OCI-LY7 (cell line): ENCODE measurements at regions not wholly inside any gene's neighbourhood (a gene's known extent, or its start where the extent isn't known, plus 50 kb on each side); places are given as distances from the start of the nearest gene placed in this dataset.

Source experiments
- EZH2phosphoT487 ChIP-seq: fragments of 200-600 bp; sonication (generic); IDR thresholded peaks from 2 replicates; pipeline ENCODE4 v1.6.1; 2018; ENCODE audit warnings: low read depth, borderline replicate concordance, mild to moderate bottlenecking, mixed run types, antibody characterized with exemption, low read length, moderate library complexity, mixed read lengths
- TF ChIP-seq, protein P1 (sequence below): fragments of 200-600 bp; sonication (generic); conservative IDR thresholded peaks from 2 replicates; pipeline ENCODE4 v1.5.1; 2014; ENCODE audit warnings: mild to moderate bottlenecking, antibody characterized with exemption, low read length, moderate library complexity, mixed read lengths

DNA sequence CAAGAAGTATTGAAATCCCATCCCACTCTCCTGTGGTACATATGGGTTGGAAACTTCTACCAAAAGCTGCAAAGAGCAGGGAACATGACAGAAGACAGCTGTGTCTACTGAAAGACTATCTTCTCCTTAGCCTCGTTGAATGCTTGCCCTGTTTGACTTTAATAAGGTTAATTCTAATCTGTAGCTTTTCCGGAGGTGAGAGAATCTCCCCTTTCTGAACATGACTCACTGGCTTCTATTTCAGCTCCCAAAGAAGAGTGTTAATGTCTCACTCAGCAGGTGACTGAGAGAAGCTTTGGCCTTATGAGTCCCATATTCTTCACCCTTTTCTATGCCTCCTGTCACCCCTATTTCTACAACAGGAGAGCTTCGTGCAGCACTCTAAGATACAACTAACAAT lies 88.3 kb downstream of the HHIPL2 start:
- TF ChIP-seq, protein P1, sequence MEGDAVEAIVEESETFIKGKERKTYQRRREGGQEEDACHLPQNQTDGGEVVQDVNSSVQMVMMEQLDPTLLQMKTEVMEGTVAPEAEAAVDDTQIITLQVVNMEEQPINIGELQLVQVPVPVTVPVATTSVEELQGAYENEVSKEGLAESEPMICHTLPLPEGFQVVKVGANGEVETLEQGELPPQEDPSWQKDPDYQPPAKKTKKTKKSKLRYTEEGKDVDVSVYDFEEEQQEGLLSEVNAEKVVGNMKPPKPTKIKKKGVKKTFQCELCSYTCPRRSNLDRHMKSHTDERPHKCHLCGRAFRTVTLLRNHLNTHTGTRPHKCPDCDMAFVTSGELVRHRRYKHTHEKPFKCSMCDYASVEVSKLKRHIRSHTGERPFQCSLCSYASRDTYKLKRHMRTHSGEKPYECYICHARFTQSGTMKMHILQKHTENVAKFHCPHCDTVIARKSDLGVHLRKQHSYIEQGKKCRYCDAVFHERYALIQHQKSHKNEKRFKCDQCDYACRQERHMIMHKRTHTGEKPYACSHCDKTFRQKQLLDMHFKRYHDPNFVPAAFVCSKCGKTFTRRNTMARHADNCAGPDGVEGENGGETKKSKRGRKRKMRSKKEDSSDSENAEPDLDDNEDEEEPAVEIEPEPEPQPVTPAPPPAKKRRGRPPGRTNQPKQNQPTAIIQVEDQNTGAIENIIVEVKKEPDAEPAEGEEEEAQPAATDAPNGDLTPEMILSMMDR: no peak
- no peak for TF ChIP-seq EZH2phosphoT487
